ENCODE measurements at regions not wholly inside any gene's neighbourhood (a gene's known extent, or its start where the extent isn't known, plus 50 kb on each side); places are given as distances from the start of the nearest gene placed in this dataset.
A peak's percentile ranks its signal among the peaks of the same experiment; 100 is the strongest.

DNA sequence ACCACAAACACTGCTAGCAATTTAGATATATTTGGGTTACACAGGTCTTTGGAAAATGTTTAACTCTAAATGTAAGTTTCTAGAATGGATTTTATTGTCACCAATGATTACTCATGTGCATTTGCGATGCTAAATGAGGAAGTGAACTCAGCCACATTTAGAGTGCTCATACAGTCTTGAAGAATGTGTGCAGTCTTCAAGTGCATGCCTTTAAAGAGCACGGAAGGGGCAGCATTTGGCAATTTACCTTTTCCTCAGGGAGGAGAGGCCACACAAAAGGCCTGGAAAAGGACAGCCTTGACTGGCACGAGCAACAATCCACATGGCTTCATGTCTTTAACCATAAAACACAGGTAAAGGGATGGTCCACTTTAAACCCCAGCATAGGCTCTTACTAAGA lies 78.5 kb upstream of the STK17B start:
- DNase-seq, result no peak

DNA sequence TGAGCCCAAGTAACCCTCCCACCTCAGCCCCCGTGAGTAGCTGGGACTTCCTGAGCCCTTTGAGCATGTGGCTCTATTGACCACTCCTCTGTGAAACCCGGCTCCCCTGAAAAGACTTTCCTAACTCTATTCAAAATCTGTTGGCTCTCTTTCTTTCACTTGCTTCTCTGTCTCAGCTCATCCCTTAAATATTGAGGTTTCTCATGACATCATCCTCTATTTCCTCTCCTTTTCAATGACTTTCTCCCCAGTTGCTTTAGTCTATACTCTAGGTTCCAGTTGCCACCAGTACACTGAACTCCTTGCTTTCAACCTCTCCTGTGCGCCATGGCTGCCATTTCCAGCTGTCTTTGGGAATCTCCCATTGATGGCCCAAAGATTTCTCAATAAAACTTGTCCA lies 79.8 kb upstream of the STK17B start:
- no peak for DNase-seq

DNA sequence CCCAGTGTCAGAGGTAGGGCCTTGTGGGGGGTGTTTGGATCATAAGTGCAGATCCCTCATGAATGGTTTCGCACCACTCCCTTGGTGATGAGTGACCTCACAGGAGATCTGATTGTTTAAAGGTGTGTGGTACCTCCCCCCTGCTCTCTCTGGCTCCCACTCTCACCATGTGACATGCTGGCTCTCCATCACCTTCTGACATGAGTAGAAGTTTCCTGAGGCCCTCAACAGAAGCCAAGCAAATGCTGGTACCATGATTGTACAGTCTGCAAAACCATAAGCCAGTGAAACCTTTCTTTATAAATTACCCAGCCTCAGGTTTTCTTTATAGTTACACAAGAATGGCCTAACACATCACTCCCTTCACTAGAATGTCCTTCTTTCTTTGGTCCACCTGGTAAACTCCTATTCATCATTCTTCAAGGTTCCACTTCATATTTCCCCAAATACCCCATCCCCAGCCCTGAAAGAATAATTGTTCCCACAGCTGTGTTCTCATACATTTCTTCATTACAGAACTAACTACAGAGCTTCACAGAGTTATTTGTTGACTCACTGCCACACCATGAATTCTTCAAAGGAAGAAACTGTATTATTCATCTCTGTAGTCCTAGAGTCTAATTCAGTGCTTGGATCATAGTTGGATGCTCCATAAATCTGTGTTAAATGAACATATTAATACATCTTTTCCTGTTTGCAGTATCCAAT lies 81.2 kb upstream of the STK17B start:
- DNase-seq, result no peak

DNA sequence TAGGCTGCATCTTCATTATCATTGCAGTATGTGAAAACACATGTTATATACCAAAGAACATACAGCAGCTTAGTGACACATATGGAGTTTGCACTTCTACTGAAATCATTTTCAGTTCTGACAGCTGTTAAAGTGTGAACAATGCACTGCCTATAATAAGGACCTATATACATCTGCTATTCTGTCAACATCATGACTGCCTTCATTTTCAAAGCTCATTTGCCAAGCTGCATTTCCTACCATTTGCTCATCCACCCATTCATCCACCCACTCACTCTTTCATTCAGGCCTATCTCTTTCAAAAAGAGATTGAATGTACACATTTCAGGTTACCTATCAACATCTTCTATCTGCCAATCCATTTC lies 81.7 kb upstream of the STK17B start:
- DNase-seq, result no peak

DNA sequence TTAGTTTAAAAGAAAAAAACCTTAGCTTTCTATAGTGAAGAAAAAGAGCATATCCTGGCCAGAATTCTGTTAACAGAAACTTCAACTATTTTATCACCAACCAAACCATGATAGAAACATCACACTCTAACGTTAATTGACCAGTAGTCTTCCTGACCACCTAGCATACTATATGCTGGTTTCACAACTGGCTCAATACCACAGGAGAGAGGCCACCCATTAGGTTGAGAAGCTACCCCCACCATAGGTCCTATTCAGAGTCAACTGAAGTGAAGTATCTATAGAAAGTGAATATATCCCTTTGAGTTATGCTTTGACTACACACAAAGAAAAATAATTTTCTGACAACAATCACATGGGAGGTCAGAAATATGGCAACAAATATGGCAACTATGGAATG lies 85.2 kb upstream of the STK17B start:
- DNase-seq, result no peak

DNA sequence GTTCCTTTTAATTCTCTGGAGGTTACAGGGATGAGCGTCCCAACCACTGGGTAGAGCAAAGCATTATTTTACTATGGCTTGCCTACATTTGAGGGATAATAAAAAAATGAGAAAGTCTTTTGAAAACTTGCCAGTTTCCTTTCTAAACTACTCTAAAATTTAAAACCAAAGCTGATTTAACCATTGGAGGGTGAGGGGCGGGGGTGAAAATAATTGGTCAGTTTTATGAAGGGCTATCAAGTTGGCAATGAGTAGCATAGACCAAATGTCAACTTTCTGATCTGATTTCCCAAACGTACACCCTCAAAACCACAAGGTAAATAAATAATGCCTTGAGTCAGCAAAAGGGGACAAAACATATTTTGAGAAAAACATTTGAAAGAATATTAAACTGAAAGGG lies 85.7 kb upstream of the STK17B start:
- DNase-seq, result no peak

DNA sequence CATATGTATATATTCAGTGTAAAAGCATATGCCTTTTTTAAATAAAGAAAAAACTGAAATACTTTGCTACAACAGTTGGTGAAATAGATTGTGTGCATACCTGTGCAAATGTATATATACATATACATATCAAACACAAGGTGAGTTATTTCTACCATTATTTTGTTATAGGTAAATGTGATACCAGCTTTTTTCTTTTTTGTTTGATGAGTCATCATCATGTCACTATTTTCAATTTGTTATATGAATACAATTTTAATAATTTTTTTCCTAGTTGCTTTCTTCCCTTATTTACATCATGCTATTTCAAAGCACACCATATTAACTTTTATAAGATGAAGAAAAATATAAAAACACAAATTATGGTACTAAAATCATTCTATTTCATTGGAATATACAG lies 87.0 kb upstream of the STK17B start:
- no peak for DNase-seq

DNA sequence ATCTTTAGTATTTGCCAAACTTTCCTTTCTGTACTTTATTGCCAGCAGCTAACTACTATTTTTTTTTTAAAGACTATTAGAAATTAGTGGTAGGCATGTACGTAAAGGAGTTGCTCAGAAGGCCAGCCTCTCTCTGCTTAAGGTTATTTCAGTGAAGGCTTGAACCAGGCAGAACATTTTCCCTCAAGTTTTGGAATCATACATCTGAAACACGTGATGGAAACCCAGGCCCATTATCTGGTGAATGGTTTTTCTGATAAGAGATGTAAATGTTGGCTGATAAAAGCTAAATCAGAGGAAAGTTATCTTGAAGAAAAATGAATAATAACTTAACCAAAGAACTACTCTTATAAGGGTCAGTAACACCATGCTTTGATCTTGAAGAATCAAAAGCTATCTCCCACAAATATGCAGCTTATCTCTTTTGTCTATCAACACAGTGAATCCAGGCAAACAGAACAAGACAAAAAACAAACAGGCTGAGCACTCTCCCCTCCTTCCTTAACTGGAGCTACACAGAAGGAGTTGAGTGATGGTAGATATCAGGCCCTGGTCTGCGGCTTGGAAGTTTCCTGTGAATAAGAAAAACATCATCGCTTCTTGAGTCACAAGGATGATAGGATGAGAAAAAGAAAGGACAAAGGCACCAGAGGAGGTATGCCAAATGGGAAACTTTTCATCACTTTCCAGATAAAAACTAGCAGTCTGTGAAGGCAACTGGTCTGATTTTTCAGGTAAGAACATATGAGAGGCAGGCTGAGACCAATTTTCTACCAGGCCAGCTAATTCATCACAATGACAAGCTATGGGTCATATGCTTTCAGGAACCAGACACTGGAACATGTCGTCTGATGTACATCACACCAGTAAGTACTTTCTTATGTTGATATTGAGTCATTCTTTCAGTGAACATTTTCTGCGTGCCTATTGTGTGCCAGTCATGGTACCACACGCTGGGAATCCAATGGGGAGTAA lies 88.4 kb upstream of the STK17B start:
- DNase-seq, result no peak

DNA sequence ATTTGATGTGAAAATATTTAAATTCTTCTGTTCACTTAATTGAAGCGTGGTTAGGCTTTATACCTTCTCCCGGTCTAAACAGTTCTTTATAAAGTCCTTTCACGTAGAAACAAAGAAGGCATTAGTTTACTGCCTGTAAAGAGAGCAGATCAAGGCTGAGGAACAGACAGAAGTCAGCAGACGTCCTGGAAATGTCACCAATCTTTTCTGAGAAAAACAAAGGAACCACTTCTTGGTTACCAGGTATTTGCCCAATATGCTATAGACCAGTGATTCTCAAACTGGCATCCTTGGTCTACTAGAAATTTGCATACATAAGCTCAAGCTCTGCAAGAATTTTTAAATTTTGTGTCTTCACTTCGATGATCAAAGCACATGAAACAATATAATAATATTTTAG lies 89.2 kb upstream of the STK17B start:
- no peak for DNase-seq

DNA sequence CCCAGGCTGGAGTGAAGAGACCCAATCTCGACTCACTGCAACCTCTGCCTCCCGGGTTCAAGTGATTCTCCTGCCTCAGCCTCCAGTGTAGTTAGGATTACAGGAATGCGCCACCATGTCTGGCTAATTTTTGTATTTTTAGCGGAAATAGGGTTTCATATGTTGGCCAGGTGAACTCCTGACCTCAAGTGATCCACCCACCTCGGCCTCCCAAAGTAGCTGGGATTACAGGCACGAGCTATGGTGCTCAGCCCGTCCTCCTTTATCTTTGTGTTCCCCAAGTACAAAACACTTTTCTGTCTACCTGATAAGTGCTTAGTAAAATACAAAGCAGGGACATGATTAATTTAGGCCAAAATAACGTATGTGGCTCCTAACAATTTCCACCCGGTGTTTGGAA lies 91.2 kb upstream of the STK17B start:
- DNase-seq, result no peak

DNA sequence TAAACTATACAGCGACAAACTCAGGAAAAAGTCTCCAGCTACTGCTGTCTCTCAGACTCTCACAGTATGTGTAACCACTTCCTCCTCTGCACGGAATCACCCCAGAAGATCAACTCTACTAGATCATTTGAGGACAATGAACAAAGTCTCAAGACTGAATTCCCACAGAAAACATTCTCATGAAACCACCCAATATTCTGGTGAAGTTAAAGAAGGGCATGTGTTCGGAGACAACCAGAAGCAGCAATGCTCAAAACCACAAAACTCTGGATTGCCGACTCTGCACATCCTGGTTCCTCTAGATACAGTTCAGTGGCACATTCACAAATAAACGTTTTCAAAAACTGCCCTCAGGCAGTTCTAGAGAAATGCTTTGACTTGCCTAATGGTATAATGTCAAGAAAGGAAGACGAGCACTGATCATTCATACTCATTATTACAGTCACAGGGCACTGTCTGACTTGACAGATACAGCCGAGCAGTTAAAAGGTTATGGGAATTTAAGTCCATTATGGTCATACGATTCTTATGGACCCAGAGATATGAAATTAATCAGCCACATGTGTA lies 91.9 kb upstream of the STK17B start:
- DNase-seq, result no peak

DNA sequence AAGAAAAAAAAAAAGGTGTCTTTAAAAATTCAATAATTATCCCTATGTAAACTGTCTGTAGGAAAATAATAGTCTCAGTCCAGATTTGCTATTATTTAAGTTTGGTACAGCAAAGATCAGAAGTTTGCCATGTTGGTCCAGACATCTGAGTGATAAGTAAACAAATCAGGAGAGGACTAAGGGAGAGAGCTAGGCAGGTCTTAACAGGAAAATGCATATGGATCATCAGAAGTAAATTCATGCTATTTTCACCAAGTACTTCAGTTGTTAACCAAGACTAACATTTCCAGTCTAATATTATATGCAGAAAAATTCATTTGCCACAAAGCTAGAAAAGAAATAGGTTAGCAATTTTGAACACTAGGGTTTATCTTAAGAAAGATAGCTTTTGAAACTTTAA lies 95.0 kb upstream of the STK17B start:
- no peak for DNase-seq

DNA sequence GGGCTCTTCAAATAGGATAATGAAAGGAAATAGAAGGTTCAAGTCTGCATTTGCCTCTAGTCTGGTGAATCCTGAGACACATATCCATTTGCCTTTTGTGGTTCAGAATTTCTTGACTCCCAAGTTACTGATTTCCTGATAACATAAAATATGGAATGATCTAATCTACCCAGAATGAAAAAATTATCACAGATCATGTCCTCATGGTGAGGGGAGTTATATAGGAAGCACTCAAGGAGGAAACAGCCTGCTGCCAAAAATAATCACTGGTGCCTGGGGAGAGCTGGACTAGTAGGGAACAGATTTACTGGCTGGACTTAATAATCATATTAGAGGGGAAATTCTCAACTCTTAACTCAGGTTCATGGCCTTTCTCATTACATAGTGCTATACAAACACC lies 95.5 kb upstream of the STK17B start:
- peak; percentile 73 for DNase-seq

DNA sequence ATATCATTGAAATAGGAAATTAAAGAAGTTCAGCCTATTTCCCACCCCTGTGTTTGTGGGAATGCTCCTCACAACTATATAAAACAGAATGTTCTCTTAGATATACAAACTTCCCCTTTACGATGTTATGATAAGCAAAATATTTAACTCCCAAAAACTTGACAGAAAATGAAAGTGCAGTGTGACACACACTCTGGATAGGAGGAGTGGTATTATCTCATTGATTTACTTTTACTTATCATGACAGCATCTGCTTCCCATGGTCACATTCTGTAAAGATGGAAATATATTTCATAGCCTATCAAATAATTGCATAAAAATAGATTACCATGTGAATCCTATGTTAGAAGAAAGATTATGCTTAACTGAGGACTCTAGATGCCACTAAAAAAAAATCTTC lies 96.6 kb upstream of the STK17B start:
- no peak for DNase-seq

DNA sequence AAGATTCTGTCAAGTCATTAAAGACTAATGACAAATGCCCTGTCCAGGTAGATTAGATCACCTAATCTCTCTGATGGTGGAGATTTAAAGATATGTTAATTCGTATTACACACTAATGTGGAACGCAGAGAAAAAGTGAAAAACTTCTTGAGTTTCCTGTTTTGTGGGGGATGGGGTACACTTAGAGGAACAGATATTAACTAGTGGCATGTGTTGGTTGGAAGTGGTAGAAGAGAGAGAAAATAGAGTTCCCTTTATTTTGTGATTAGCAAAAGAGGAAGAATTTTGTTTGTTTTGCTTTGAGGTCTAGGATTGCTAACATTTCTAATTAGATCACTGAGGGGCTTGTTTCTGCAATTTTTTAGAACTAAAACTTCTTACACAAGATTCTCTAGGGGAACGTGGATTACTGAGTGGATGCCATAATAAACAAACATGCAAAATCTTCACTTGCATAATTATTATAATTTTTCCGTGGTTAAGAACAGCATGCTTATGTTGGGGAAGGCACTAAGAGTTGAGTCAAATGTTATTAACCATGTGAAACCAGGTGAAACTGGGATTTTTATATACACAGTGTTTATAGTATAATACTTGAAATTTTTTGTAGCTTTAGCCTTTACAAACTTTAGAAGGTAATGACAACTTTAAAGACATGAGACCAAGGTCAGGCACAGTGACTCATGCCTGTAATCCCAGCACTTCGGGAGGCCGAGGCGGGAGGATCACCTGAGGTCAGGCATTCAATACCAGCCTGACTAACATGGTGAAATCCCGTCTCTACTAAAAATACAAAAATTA lies 97.4 kb upstream of the STK17B start:
- DNase-seq, result peak; percentile 87

DNA sequence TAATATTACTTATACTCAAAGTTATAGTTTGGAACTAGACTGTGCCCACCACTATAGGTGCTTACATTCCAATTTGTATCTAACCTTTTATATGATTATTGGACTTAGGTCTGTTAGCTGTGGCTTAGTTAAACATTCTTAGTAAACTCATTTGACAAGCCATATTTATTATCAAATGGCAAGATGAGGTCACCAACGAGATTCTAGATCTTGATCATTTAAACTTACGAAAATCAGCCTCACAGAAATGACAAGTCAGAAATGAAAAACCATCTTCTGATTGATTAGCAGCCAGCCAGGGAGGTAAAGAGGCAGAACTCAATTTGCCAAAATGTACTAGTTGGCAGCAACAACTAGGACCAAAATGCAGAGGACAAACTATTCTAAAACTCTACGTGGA lies 100.4 kb upstream of the STK17B start:
- DNase-seq, result no peak

DNA sequence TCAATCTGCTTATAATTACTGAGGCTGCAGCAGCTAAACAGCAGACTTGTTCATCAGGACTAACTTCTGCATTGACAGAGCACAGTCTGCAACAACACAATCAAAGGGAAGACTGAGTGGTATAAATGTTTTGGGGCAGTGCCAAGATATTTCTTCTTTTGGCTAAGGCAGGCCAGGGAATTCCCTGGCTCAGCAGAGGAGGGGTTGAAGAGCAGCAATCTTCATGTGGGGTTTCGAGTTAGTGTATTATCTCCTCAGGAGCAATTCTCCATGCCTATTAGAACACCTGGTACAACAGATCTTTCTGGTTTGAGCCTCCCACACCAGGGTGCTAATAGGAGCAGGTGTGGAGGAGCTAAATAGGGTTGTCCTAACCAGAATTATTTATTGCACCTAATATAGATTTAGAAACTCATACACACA lies 103.0 kb upstream of the STK17B start:
- peak; percentile 28 for DNase-seq

DNA sequence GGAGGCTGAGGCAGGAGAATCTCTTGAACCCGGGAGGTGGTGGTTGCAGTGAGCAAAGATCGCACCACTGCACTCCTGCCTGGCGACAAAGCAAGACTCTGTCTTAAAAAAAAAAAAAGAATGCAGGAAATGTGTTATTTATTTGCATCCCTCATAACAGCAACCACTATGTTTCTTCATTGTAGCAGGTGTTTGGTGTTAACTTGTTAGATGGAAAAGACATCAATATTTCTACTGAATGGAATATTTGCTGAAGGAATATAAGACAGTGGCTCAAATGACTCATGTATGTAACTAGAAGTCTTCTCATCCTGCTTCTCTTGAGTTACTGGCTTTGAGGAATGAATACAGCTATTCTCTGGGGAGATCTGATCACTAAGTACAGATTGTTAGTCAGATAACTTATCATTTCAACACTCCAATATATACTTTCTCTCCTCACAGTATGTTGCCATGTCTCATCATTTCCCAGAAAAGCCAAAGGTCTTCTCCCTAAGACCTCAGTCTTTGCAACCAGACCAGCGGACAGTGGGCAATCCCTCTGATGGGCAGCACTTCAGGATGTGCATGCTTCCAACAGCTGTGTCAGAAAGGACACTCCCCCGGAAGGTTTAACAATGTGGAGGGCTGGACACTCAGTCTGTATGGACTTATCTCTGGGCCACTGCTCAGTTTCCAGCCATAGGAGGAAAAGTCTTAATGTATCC lies 104.4 kb upstream of the STK17B start:
- DNase-seq, result no peak

DNA sequence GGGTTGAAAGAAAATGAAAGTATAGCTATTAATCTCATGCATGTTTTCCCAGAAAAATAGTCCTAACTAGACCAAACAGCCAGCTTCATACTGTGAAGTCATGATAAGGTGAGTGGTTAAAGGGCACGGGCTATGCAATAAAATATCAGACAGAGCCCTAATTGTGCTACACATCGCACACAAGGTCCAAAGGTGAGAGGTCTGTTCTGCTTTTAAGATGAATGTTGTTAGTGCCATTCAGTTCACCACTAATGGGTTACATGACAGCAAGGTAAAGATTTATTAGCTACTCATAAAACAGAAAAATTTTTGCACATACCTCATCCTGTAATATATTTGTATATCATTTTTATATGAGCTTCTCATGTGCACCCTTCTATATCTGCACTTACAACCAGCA lies 105.0 kb upstream of the STK17B start:
- no peak for DNase-seq

DNA sequence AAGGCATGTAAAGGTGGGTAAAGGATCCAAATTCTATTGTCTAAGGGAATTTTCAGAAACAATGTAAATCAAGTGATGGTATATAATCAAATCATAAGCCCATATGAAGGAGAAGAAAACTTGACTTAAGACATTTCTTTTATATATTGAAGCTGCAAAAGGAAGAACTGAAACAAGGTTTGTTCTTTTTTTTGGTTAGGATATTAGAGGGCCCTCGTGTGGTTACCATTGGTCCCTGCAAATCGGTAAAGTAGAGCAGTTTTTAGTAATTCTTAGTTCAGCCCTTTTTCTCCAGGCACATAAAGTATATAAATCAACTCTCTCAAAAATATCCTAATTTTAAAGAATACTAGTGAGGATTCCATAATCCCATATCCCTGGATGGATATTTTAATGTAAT lies 105.6 kb upstream of the STK17B start:
- no peak for DNase-seq

DNA sequence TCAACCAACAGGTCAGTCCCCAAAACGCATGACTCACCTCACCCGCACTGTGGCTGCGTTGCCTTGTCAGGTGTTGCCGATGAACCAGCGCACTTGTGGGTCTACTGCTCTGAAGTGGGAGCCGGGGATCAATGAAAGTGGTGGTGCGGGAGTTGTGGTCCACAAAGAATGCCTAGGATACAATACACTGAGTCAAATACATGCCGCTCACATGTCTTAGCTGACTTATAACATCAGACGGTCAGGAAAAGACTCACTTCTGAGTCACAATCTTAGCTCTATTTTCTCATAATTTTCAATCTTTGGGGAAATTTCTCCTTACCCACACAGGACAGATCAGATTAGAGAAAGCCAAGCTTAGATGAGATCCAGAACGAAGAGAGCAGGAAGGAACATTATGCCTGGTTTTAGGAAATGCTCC lies 107.1 kb upstream of the STK17B start:
- no peak for DNase-seq

DNA sequence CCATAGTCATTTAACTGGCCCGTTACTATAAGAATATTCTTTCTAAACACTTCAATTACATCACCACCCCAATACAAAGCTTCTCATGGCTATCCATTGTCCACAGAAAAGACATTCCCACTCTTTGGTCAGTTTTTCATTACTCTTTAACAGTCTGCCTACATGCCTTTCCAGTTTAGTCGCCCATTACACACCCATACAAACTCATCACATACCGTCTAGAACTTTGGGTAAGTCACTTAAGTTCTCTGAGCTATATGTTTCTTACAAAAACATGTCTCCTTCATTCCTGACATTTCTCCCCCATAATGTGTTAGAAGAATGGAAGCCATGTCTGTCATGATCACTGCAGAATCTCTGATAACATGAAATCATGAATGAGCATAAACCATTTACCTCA lies 108.2 kb upstream of the STK17B start:
- DNase-seq, result no peak

All from NCI-H82 (cell line).